Ammon's horn (tissue), 1 donor: ENCODE measurements at regions not wholly inside any gene's neighbourhood (a gene's known extent, or its start where the extent isn't known, plus 50 kb on each side); places are given as distances from the start of the nearest gene placed in this dataset.
"Not testable (repeated sequence)": the region's sequence is repeated elsewhere in the genome, so short reads cannot be mapped to it uniquely, and the experiment has no call there.

Experiments used
- DNase-seq: peaks from one replicate; pipeline ENCODE4 v3.0.0-alpha.2; 2016; ENCODE audit warnings: low spot score

DNA sequence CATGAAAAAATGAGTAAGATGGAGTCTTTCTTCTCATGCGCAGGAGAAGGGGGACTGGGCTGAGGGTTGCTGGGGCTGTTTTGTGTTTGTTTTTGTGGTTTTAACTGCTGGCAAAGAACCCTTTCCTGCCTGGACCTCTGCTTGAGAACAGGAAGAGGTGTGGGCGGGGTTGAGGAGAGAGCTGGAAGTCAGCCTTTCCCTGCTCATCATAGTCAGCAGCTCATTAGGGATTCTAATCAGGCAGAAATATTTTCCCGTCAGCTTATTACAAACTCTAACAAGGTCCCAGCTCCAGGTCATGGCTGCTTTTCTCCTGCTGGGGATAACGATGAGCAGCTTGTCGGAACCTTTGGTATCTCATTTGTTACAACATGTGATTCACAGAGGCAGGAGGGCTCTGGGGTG lies 185.0 kb upstream of the NRXN3 start:
- DNase-seq, result peak; percentile 34

DNA sequence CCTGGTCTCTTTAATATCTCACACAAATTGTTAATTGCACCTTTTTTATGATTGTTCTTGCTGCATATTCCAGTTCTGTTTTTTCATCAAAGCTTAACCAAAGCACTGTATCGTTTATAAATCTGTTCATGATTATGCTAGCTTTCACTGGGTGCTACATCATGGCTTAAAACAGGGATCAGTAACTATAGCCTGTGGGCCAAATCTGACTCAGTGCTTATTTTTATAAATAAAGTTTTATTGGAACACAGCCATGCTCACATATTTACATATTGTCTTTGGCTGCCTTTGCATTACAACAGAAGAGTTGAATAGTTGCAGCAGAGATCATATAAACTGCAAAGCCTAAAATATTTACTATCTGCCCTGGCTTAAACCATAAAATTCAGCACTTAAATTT lies 183.4 kb upstream of the NRXN3 start:
- DNase-seq, result no peak

DNA sequence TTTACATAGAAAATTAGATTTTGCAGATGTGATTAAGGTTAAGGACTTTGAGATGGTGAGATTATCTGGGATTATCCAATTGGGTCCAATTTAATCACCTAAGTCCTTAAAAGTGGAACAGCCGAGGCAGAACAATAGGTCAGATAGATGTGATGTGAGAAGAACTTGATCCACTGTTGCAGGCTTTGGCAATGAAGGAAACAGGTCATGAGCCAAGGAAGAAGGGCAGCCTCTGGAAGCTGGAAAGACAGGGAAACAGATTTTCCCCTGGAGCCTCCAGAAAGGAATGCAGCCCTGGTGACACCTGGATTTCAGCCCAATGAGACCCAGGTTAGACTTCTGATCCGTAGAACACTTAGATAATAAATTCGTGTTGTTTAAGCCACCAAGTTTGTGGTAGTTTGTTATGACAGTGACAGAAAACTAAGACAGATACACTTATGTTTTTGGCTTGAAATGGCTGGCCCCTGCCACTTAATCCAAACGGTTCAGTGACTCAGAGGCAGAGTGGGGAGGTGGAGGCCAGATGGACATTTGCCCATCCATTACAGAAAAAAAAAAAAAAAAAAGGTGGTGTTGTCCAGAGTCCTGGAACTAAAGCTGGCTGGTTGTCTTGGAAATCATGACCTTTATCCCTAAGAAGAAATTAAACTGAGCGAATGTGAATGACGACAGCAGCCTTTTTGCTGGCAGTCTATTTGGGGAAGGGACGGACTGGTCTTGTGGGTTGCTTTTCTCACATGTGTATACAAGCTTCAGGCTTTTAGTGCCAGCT lies 181.9 kb upstream of the NRXN3 start:
- peak; percentile 27 for DNase-seq

DNA sequence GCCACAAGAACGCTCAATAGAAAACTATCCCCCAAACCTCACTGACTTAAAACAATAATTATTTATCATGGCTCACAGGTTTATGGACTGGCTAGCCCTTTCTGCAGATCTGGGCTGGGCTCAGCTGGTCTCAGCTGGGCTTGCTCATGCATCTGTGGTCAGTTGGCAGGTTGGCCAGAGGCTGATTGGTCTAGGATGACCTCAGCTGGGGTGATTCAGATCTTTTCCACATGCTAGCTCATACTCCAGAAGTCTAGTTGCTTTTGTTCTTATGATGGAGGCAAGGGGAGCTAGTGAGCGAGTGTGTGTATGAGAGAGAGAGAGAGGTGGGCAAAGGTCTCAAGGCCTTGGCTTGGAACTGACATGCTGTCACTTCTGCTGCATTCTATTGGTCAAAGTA lies 181.2 kb upstream of the NRXN3 start:
- DNase-seq, result peak; percentile 95

DNA sequence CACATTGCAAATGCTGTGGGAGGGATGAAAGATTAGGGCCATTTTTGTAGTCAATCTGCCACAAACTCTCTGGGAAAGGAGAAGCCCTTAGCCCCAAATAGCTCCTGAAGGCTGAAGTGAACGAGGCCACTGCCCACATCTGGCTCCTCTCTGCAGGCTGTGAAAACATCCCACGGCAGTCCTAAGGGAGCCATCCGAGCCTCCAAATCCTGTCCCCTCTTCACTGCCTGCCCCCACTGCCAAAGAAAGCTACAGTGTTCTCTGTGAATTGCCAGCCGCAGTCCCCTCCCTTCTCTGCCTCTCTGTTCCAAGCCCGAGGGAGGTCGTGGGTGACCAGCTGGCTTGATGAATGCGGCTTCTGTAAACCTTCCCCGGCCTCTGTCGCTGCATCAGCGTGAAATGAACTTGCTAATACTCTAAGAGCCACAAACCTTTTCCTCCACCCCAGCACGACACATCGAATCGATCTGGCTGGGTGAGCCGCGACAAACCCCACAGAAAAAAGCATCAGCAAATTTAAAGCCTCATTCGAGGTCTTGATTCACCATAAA lies 180.7 kb upstream of the NRXN3 start:
- DNase-seq, result peak; percentile 96

DNA sequence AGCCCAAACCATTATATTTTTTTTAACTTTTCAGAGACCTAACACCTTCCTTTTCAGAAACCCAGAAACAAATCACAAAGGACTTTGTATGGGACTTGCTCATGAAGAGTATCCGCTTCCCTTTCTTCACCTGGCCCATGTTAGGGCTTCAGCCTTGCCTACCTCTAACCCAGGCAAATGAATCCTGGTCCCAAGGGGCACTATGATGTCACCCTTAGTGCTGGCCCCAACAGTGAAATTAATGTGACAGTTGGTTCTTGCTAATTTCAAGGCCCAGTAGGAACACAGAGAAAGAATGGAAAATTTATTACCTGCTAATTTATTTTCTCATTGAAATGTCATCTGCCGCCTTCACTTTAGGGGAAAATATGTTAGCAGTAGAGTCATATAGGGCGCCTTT lies 179.8 kb upstream of the NRXN3 start:
- no peak for DNase-seq

DNA sequence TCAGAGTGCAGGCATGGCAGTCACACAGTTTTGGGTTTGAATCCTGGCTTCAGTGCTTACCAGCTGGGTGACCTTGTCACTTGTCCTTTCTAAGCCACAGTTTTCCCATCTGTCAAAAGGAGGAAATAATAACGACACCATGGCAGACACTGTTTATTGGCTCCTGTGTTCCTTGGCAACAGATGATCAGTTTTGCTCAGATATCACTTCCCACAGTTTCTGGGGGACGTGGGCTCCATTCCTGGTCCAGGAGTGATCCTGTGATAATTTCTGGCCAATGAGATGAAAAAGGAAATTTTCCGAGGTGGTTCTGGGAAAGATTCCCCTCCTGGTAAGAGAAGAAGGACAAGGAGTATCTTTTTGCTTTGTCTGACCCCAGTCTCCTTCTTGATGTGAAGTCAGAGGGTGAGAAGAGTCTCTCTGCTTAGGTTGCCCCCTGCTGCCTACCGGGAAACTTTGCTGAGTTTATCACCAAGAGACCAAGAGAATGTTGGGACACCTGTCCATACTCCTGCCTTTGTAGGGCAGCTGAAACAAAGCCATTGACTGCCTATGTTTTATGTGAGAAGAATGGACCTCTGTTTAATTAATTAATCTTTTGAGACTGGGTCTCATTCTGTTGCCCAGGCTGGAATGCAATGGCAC lies 178.9 kb upstream of the NRXN3 start:
- peak; percentile 40 for DNase-seq

DNA sequence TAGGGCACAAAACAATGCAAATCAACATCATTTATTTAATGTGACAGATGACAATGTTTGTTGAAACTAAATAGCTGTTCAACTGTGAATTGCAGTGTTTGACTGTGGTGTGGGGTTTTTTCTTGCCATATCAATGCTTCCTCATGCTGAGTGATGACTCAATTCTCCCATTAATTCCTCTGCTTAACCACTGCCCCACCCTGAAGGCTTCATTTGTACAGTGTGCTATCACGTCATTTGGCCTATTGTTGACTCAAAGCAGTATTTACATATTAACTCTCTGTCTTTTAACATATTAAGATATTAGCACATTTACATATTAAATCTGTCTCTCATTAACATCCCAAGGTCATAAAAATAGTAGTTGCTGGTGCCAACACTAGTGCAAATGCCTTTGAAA lies 164.8 kb upstream of the NRXN3 start:
- DNase-seq, result no peak

DNA sequence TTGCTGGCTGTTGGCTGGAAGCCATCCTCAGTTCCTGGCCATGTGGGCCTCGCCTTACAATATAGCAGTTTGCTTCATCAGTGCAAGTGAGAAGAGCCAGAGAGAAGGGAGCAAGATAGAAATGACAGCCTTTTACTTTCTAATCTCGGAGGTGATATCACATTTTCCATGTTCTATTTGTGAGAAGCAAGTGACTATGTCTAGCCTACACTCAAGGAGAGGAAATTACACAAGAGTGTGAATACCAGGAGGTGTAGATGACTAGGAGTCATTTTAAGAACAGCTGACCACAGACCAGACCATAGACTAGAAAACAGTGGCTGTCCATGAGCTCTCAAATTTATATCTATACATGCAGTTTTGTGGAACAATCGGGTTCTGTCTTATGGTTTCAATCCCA lies 163.0 kb upstream of the NRXN3 start:
- no peak for DNase-seq

DNA sequence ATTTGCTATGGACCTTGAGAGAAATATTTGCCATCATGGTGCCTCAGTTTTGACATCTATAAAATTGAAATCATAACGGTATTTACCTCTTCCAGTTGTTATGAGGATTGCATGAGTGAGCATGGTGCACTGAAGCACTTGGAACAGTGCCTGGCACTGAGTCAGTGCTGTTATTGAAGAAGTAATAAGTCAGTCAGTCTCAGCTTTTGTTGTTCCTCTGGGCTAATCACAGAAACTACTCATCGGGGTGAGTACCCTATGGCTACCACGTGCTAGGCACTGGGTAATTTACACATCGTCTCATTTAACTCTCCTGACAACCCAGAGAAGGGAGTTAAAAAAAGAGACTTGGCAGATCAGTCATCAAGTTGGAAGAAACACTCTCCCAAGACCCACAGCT lies 159.5 kb upstream of the NRXN3 start:
- no peak for DNase-seq

DNA sequence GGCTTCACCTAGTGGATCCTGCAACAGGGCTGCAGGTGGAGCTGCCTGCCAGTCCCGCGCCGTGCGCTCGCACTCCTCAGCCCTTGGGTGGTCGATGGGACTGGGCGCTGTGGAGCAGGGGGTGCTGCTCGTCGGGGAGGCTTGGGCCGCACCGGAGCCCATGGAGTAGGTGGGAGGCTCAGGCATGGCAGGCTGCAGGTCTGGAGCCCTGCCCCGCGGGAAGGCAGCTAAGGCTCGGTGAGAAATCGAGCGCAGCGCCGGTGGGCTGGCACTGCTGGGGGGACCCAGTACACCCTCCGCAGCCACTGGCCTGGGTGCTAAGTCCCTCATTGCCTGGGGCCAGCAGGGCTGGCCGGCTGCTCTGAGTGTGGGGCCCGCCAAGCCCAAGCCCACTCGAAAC lies 156.3 kb upstream of the NRXN3 start:
- DNase-seq, result not testable (repeated sequence)

DNA sequence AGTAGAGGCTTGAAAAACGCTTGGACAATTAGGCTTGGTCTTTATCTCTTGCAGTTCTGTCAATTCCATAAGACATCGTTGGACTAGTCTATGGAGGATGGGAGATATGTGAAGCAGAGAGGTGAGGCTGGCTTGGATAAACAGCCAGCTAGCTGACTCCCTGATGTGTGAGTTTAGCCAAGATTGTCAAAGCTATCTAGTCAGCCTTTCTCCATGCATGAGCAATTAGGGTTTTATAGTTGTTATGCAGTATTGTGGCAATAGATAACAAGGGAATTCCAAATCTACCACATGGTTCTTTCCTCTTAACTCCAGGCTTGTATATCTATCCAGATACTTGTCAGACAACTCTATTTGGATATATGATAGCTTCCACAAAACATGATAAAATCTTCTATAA lies 153.6 kb upstream of the NRXN3 start:
- DNase-seq, result no peak

DNA sequence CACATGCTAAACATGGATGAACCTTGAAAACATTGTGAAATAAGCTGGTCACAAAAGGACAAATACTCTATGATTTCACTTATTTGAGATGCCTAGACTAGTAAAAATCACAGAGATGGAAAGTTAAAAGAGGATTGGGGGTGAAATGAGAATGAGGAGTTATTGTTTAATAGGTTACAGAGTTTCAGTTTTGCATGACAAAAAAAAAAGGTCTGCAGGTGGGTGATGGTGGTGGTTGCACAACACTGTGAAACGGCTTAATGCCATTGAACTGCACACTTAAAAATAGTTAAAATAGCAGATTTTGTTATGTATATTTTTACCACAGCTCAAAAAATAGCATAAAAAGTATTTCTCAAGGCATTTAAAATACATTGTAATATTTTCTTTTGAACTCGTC lies 151.9 kb upstream of the NRXN3 start:
- no peak for DNase-seq

DNA sequence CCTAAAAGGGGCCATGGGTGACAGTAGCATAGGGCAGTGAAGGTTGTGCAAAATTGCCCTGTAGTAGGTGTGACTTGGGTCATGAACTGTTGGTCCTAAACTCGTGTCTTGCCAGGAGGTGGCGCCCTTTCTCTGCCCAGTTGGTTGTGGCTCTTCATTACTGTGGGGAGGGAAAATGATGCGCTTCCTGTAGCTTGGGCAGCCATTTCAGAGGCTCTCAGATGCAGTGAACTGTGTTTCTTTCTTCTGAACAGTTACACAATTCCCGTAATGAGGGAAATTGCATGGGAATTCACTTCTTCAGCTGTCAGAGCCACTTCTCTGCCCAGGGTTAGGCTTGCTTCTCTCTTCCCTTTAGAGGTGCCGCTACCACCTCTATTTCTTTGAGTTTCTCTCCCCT lies 148.1 kb upstream of the NRXN3 start:
- DNase-seq, result peak; percentile 55

DNA sequence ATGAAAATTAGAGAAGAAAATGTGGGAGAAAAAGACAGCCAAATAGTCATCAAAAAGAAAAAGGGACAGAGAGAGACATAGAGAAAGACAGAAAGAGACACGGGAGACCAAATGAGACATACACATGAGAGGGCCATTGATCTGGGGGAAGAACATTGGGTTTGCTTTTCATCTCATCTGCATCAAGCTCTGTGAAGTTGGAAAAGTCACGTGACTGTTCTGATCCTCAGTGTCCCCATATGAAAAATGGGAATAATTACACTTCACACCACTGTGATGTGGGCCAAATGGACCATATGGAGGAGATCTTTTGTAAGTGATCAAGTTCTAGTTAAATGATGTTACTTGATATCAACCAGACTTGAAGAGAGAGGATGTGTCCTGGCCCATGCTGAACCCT lies 147.1 kb upstream of the NRXN3 start:
- DNase-seq, result no peak

DNA sequence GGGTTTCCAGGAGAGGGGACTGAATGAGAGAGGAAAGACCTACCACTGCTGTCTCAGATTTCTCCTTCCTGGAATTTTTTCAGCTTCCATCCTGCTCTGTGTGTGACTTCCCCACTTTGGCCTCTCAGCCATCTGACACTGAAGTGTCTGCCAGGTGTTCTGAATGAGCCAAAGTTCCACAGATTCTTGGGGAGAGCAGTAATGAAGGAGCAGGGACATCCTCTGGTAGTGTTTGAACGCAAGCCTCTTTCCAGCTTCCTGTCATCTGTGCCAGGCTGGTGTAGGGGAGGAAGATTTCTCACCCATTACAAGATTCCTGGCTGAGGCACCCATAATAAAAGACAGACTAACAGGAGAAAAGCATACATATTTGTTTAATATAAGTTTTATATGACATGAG lies 141.7 kb upstream of the NRXN3 start:
- DNase-seq, result no peak

DNA sequence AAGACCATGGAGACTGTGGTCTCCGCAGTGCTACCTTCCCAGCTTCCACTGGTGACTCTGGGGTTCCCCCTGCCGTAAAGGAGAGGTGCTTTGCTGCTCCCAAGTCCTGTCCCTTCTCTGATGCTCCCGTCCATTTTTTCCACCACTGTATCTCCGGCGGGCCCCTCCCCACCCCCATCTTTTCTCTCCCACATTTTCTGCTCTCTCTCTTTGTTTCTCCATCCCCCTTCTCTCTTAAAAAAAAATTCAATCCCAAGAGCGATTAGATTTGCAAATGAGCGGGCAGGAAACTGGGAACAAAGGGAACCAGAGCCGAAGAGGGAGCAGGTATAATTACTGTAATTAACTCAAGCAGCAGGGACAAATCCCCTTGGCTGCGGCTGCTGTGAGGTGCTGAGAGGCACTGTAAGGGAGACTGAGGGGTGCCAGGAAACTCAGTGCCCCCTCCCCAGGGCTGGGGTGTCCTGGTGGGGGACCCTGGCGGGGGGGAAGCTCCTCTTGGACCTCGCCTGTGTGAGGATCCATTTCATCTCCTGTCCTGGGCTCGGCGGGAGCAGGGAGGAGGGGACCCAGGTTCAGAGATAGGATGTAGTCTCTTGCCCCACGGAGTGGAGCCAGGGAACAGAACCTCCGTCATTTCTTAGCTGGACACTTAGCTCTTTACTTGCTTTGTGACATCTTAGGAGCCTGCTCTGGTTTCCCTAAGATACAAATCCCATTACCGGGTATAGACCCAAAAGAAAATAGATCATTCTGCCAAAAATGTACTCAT lies 140.4 kb upstream of the NRXN3 start:
- peak; percentile 50 for DNase-seq

DNA sequence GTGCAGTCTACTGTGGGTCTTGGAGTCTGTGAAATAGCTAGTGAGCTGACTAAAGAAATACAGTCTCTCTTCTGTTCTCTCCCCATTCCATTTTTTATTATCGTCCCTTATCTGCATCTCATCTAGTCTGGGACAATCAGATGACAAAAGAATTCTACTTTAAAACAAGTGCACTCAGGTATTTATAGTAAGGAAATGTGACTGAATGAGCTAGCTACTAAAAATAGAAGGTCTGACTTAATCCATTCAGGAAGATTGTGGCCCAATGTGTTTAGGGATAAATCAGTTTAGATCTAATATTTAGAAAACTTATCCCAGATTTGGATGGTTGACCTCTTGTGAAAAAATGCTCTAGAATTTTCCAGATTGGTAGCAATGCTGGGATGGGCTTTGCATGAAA lies 126.8 kb upstream of the NRXN3 start:
- DNase-seq, result no peak

DNA sequence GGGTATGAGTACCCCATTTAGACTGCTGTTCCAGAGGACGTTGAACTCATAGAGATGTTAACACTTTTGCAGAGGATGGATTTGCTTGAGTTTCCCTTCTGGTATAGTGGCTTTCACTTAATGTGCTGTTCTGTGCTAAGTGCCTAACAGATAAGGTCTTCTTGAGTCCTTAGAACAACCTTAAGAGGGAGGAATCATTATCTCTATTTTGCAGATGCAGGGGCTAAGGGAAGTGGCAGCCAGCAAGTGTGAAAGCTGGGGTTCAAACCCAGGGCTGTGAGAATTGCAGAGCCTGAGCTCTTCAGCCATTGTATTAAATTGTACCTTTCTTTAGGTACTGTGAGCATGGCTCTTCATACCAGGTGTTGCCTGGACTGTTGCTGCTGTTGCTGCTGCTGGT lies 122.1 kb upstream of the NRXN3 start:
- DNase-seq, result no peak

DNA sequence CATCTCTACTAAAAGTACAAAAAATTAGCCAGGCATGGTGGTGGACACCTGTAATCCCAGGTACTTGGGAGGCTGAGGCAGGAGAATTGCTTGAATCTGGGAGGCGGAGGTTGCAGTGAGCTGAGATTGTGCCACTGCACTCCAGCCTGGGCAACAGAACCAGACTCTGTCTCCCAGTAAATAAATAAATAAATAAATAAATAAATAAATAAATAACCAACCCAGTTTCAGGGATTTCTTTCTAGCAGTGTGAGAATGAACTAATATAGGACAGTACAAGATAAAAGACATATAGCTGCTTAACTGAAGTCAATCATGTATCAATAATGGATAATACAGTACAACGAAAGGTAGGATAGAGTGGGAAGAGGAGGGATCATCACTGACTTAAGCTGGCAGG lies 113.3 kb upstream of the NRXN3 start:
- not testable (repeated sequence) for DNase-seq

DNA sequence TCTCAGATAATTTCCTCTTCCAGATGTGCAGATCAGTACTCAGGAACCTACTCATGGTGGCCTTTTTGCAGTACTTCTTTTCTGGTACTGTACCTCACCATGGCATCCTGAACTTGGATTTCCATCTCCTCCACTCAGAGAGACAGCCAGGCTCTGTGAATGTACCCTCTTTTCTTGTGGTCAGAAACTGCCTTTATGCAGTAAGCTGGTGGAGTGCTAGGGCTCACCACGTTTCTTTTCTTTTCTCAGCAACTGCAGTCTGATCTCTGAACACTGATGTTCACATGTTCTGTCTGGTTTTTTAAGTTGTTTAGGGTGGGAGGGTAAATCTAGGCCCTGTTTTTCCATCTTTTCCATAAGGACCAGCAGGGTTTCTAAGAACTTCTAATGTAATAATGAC lies 99.8 kb upstream of the NRXN3 start:
- DNase-seq, result no peak

DNA sequence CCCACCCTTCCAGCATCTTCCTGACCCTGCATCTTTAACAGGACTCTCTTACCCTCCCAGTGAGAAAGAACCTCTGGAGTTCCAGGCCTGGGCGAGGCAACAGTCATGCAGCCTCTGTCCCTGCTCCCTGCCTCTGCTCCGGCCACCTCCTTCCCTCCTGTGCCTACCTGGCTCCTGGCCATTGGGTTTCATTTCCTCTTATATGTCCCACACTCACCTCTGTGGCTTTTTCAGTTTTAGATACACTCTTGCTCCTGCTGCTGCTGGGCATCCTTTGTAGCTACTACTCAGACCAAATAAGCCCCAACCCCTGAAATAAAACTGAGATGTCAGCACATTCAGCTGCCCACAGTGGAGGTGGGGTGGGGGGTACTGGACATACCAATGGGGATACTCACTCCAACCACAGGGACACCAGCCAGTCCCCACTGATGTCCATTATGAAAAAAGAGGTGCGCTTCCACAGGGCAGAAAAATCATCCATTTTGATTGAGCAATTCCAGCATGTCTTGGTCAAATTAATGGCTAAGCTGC lies 99.1 kb upstream of the NRXN3 start:
- no peak for DNase-seq

DNA sequence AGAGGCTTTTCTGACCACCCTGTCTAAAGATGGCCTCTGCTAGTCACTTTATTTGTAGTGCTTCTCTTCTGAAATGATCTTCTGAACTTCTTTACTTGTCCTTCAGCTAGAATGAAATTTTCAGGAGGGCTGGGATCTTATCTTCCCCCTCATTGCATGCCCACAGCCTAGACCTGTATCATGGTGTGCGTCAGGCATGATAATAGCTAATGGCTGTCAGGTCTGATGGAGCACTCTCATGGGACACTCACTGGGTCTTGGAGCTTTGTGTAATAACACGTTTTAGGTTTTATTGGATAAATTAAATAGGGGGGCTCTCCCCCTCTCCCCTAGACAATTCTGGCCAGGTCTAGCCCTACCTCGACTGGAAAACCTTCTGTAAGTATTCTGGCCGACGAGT lies 97.1 kb upstream of the NRXN3 start:
- no peak for DNase-seq
